ENCODE measurements at regions not wholly inside any gene's neighbourhood (a gene's known extent, or its start where the extent isn't known, plus 50 kb on each side); places are given as distances from the start of the nearest gene placed in this dataset.

DNA sequence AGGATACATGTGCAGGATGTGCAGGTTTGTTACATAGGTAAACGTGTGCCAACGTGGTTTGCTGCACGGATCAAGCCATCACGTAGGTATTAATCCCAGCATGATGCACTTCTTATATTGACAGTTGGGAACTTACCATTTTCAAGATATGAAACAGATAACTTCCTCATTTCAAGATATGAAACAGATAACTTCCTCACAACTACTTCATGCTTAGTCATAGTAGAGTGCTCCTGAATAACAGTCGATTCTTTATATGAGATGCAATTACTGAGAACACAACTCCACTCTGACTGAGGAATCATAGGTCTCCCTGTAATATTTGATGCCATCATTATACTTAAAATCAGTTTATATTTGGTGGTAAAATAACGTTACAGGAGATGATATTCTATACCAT, 1124.3 kb downstream of the AMY1C start:
- WGBS (ENCODE audit: insufficient coverage), result no CpG with 5 or more reads among the region's 6 CpGs
- CTCF ChIA-PET, result no interaction called here
- H3K4me1 ChIP-seq (ENCODE audit: control insufficient read depth in 2 of 2, insufficient read depth in 2 of 2, low read length in 2 of 2), result no peaks in the 10 kb centered on the region
- H3K9me3 Mint-ChIP-seq (ENCODE audit: insufficient read depth), result no peaks in the 10 kb centered on the region
- no peaks in the 10 kb centered on the region for H3K27me3 Mint-ChIP-seq
- no peaks in the 10 kb centered on the region for H3K27me3 ChIP-seq (replicated peaks in 1 of 4; ENCODE audit: control extremely low read depth in 1 of 4, control insufficient read depth in 3 of 4, insufficient read depth in 4 of 4, low read length in 3 of 4)
- H3K79me2 ChIP-seq (ENCODE audit: control insufficient read depth, insufficient read depth, low read length), result no peaks in the 10 kb centered on the region
- no peak overlapping the region for H3K4me3 ChIP-seq (ENCODE audit: control extremely low read depth in 1 of 5, extremely low read depth in 1 of 5, insufficient read depth in 1 of 5, low read depth in 2 of 5, low read length in 4 of 5)
- H3K9me3 ChIP-seq (ENCODE audit: control extremely low read depth in 1 of 3, control insufficient read depth in 2 of 3, insufficient read depth in 1 of 3, low read length in 2 of 3), result no peaks in the 10 kb centered on the region
- no peak overlapping the region for H3K27ac ChIP-seq (ENCODE audit: low read length in 2 of 2)
- no peaks in the 10 kb centered on the region for H3K4me1 Mint-ChIP-seq
- POLR2A ChIA-PET, result no interaction called here
- H3K4me3 Mint-ChIP-seq, result no peak overlapping the region
- TF ChIP-seq EZH2 (IDR thresholded peaks at IDR 0.05; ENCODE audit: borderline replicate concordance, insufficient read depth, low read depth, low read length, poor library complexity, severe bottlenecking), result no peak
- TF ChIP-seq, protein P1, sequence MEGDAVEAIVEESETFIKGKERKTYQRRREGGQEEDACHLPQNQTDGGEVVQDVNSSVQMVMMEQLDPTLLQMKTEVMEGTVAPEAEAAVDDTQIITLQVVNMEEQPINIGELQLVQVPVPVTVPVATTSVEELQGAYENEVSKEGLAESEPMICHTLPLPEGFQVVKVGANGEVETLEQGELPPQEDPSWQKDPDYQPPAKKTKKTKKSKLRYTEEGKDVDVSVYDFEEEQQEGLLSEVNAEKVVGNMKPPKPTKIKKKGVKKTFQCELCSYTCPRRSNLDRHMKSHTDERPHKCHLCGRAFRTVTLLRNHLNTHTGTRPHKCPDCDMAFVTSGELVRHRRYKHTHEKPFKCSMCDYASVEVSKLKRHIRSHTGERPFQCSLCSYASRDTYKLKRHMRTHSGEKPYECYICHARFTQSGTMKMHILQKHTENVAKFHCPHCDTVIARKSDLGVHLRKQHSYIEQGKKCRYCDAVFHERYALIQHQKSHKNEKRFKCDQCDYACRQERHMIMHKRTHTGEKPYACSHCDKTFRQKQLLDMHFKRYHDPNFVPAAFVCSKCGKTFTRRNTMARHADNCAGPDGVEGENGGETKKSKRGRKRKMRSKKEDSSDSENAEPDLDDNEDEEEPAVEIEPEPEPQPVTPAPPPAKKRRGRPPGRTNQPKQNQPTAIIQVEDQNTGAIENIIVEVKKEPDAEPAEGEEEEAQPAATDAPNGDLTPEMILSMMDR (IDR thresholded peaks at IDR 0.05), result no peak
- DNase-seq (peak; percentile 20), ATAC-seq (ENCODE audit: low read depth) (no peak)
- intact Hi-C loops (cut with micrococcal nuclease), result no loop called here
- H3K27ac Mint-ChIP-seq, result no peak overlapping the region
- H3K36me3 ChIP-seq (replicated peaks in 1 of 2; ENCODE audit: control extremely low read depth in 1 of 2, control insufficient read depth in 1 of 2, extremely low read depth in 1 of 2, insufficient read depth in 2 of 2, low read length in 1 of 2), result no peaks in the 10 kb centered on the region
- H3K9ac ChIP-seq (ENCODE audit: low read length), result no peak overlapping the region
- no peak overlapping the region for H2AFZ ChIP-seq (ENCODE audit: insufficient read depth, low read depth, low read length, poor library complexity, severe bottlenecking)
- no peak overlapping the region for H3K4me2 ChIP-seq (replicated peaks; ENCODE audit: low read depth, low read length, poor library complexity, severe bottlenecking)
- no peaks in the 10 kb centered on the region for H4K20me1 ChIP-seq (ENCODE audit: control insufficient read depth, insufficient read depth, low read length, poor library complexity, severe bottlenecking)

DNA sequence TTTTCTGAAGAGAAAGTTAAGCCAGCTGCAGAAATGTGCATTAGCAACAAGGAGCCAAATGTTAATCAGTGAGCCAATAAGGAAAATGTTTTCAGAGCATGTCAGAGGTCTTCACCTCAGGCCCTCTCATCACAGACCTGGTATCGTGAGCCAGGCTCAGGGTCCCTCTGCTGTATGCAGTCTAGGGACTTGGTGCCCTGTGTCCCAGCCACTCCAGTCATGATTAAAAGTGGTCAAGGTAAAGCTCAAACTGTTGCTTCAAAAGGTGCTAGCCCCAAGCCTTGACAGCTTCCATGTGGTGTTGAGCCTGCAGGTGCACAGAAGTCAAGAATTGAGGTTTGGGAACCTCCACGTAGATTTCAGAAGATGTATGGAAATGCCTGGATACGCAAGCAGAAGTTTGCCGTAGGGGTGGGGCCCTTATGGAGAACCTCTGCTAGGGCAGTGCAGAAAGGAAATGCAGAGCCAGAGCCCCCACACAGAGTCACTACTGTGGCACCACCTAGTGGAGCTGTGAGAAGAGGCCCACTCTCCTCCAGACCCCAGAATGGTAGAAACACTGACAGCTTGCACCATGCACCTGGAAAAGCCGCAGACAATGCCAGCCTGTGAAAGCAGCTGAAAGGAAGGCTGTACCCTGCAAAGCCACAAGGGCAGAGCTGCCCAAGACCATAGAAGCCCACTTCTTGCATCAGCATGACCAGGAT, 1128.7 kb downstream of the AMY1C start:
- POLR2A ChIA-PET, result no interaction called here
- no peak overlapping the region for H2AFZ ChIP-seq (ENCODE audit: insufficient read depth, low read depth, low read length, poor library complexity, severe bottlenecking)
- DNase-seq, result no peak
- Mint-ChIP-seq H3K4me3 (no peak overlapping the region), H3K27me3 (no peaks in the 10 kb centered on the region), H3K27ac (no peak overlapping the region), H3K4me1 (no peaks in the 10 kb centered on the region), H3K9me3 (ENCODE audit: insufficient read depth) (no peaks in the 10 kb centered on the region)
- no peaks in the 10 kb centered on the region for H3K79me2 ChIP-seq (ENCODE audit: control insufficient read depth, insufficient read depth, low read length)
- no peak overlapping the region for H3K4me3 ChIP-seq (ENCODE audit: control extremely low read depth in 1 of 5, extremely low read depth in 1 of 5, insufficient read depth in 1 of 5, low read depth in 2 of 5, low read length in 4 of 5)
- H3K36me3 ChIP-seq (replicated peaks in 1 of 2; ENCODE audit: control extremely low read depth in 1 of 2, control insufficient read depth in 1 of 2, extremely low read depth in 1 of 2, insufficient read depth in 2 of 2, low read length in 1 of 2), result no peaks in the 10 kb centered on the region
- ATAC-seq (ENCODE audit: low read depth), result no peak
- no peaks in the 10 kb centered on the region for H3K4me1 ChIP-seq (ENCODE audit: control insufficient read depth in 2 of 2, insufficient read depth in 2 of 2, low read length in 2 of 2)
- no peak overlapping the region for H3K27ac ChIP-seq (ENCODE audit: low read length in 2 of 2)
- H3K9ac ChIP-seq (ENCODE audit: low read length), result no peak overlapping the region
- H4K20me1 ChIP-seq (ENCODE audit: control insufficient read depth, insufficient read depth, low read length, poor library complexity, severe bottlenecking), result no peaks in the 10 kb centered on the region
- H3K9me3 ChIP-seq (ENCODE audit: control extremely low read depth in 1 of 3, control insufficient read depth in 2 of 3, insufficient read depth in 1 of 3, low read length in 2 of 3), result no peaks in the 10 kb centered on the region
- TF ChIP-seq, protein P1 (IDR thresholded peaks at IDR 0.05), result no peak
- TF ChIP-seq EZH2 (IDR thresholded peaks at IDR 0.05; ENCODE audit: borderline replicate concordance, insufficient read depth, low read depth, low read length, poor library complexity, severe bottlenecking), result no peak
- H3K4me2 ChIP-seq (replicated peaks; ENCODE audit: low read depth, low read length, poor library complexity, severe bottlenecking), result no peak overlapping the region
- CTCF ChIA-PET, result no interaction called here
- intact Hi-C loops (cut with micrococcal nuclease), result no loop called here
- 88% methylated on average over 5 of the region's 5 CpGs for WGBS (ENCODE audit: insufficient coverage)
- no peaks in the 10 kb centered on the region for H3K27me3 ChIP-seq (replicated peaks in 1 of 4; ENCODE audit: control extremely low read depth in 1 of 4, control insufficient read depth in 3 of 4, insufficient read depth in 4 of 4, low read length in 3 of 4)
